ACC112 (cell line): ENCODE measurements at regions not wholly inside any gene's neighbourhood (a gene's known extent, or its start where the extent isn't known, plus 50 kb on each side); places are given as distances from the start of the nearest gene placed in this dataset.

Experiments
- H2AFZ ChIP-seq: fragments of 200-600 bp; sonication (generic); one replicate; pipeline ENCODE4 v1.6.0; 2017; ENCODE audit warnings: antibody characterized with exemption, low read length; ENCODE audit not compliant: unreplicated experiment
- H3K27ac ChIP-seq: fragments of 200-600 bp; sonication (generic); 2 replicates; pipeline ENCODE4 v1.5.1; 2014; ENCODE audit warnings: low read depth, mild to moderate bottlenecking, antibody characterized with exemption, low read length, moderate library complexity
- H3K27me3 ChIP-seq: fragments of 200-600 bp; sonication (generic); 2 replicates; pipeline ENCODE4 v1.6.1; 2014; ENCODE audit warnings: mild to moderate bottlenecking, antibody characterized with exemption, low read length, moderate library complexity, mixed read lengths; ENCODE audit not compliant: insufficient read depth
- H3K36me3 ChIP-seq: fragments of 200-600 bp; sonication (generic); 2 replicates; pipeline ENCODE4 v1.6.1; 2016; ENCODE audit warnings: mild to moderate bottlenecking, antibody characterized with exemption, low read length, moderate library complexity, mixed read lengths; ENCODE audit not compliant: insufficient read depth
- H3K4me1 ChIP-seq: fragments of 200-600 bp; sonication (generic); one replicate; pipeline ENCODE4 v1.6.1; 2016; ENCODE audit warnings: low read length, mixed read lengths; ENCODE audit not compliant: insufficient read depth, unreplicated experiment, control insufficient read depth
- H3K4me3 ChIP-seq: fragments of 200-600 bp; sonication (generic); 2 replicates; pipeline ENCODE4 v1.5.1; 2014; ENCODE audit warnings: mild to moderate bottlenecking, low read depth, low read length
- H3K79me2 ChIP-seq: fragments of 200-600 bp; sonication (generic); one replicate; pipeline ENCODE4 v1.6.0; 2016; ENCODE audit warnings: low read length; ENCODE audit not compliant: control insufficient read depth, unreplicated experiment, insufficient read depth

DNA sequence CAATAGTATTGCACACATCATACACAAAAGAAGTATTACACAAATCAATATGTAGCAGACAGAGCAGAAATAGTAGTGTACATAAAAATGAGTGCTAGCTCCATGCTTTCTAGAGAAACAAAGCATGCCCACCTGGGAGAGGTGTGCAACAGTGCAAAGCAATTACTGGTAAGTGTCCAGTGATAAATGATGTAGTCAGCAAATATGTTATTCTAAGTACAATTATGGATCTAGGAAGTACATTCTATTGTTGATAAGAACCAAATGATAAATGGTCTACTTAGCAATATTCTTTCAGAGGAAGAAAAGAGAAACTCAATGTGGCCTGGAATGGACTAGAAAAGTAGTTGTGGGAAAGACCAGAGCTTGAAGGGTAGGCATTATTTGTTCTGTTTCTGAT, 188.6 kb downstream of the HINT1 start:
- Histone ChIP-seq H3K79me2 (no peaks in the 10 kb centered on the region), H3K27ac (no peak overlapping the region), H3K4me1 (no peaks in the 10 kb centered on the region), H3K36me3 (no peaks in the 10 kb centered on the region), H3K4me3 (no peak overlapping the region), H2AFZ (no peak overlapping the region), H3K27me3 (0 out of 2 replicates have a peak, but pooled peaks cover 3% of the 10 kb centered on the region)

DNA sequence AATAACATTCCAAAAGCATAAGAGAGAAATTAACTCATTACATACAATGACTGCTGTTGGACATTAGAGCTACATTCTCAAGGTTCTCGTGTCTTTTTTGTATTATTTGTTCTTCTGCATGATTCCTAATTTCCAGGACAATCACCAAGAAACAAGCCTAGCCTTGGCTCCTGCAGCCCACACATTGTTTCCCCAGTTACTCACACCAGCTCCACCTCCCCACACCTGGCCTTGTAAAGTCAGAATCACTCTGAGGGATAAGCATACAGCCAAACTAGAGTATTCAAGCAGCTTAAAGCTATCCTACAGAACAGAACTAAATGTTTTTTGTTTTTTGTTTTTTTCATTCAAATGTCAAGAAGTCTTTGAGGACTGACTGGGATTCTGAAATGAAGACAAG, 189.2 kb downstream of the HINT1 start:
- Histone ChIP-seq H3K27me3 (0 out of 2 replicates have a peak, but pooled peaks cover 3% of the 10 kb centered on the region), H3K4me3 (no peak overlapping the region), H3K36me3 (no peaks in the 10 kb centered on the region), H2AFZ (no peak overlapping the region), H3K27ac (no peak overlapping the region), H3K79me2 (no peaks in the 10 kb centered on the region), H3K4me1 (no peaks in the 10 kb centered on the region)

DNA sequence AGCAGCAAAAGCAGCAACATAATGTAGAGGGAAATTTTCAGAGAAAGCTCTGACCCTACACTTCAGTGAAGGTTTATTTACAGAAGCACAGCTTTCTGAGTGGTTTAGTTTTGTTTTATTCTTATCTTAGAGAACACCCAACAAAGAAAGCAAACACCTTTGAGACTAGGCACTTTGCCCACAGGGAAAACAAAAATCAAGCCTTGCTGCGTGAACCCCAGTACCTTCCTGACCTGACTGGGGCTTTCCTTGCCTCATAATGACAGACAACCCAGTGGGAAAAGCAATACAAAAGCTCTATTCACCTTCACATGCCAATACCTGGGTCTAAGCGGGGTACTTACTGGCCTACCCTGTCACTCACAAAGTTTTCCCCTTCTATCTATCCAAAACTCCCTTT, 189.8 kb downstream of the HINT1 start:
- Histone ChIP-seq H2AFZ (no peak overlapping the region), H3K27ac (no peak overlapping the region), H3K4me1 (no peaks in the 10 kb centered on the region), H3K4me3 (no peak overlapping the region), H3K36me3 (no peaks in the 10 kb centered on the region), H3K79me2 (no peaks in the 10 kb centered on the region), H3K27me3 (0 out of 2 replicates have a peak, but pooled peaks cover 3% of the 10 kb centered on the region)

DNA sequence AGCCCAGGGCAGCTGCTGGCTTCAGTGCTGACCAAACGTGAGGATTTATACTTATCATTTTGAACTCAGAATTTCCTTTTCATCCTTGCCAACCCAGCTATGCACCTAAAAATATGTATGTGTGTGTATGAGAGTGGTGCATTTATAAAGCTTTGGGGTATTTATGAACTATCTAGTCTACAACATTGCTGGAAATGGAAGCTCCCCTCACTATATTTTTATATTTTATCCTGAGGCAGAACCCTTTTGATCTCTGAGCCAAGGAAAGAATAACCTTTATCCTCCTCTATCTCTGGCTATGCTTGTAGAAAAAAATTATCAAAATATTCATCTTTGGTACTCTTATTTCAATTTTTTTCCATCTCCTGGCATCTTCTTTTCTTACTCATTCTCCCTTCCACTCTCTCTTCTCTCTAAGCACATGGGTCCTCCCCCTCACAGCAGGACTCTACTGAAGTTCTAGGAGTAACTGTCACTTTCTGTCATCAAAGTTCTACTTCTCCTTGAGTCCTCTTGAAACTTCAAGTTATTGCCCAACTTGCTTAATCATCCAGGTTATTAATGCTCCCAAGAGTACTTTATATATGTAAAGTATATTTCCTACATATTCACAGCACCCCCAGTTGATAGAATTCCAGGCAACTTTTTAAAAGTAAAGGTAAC, 190.9 kb downstream of the HINT1 start:
- Histone ChIP-seq H3K4me3 (no peak overlapping the region), H3K79me2 (no peaks in the 10 kb centered on the region), H3K36me3 (no peaks in the 10 kb centered on the region), H2AFZ (no peak overlapping the region), H3K27me3 (0 out of 2 replicates have a peak, but pooled peaks cover 3% of the 10 kb centered on the region), H3K27ac (no peak overlapping the region), H3K4me1 (no peaks in the 10 kb centered on the region)

DNA sequence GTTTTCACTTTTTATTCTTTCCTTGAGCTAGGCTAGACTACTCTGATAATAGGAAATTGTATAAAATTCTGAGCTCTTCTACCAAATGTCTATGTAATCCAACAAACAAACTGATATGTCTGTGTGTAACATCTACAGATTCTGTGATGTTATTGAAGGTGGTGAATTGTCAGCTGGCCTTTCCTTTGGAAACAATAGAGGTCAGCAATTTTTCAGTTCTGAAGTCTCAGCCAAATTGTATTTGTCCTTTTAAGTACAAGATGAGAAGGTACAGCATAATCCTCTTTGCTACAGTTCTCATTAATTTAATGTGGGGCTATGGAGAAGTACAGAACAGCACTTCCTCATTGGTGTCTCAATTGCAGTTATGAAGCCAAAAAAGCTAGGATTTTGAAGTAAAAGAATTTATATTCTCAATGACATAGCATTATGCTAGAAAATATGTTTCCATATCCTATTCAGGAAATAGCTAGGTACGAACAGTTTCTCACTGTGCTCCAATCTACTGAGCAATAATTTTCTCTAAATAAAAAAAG, 198.0 kb downstream of the HINT1 start:
- no peaks in the 10 kb centered on the region for H3K79me2 ChIP-seq
- no peaks in the 10 kb centered on the region for H3K4me1 ChIP-seq
- no peak overlapping the region for H3K27ac ChIP-seq
- H3K36me3 ChIP-seq, result no peaks in the 10 kb centered on the region
- no peak overlapping the region for H2AFZ ChIP-seq
- H3K27me3 ChIP-seq, result no peaks in the 10 kb centered on the region
- no peak overlapping the region for H3K4me3 ChIP-seq

DNA sequence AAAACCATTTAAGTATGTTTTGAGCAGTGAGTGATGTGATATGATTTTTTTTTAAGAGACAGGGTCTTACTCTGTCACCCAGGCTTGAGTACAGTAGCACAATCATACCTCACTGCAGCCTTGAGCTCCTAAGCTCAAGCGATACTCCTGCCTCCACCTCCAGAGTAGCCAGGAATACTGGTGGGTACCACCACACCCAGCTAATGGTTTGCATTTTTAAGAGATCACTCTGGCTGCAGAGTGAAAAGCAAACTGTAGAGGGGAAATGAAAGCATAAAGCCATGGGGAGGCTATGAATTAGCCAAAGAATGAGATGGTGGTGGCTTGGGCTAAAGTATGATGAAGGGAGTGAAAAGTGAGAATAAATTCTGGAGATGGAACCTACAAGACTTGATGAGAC, 199.1 kb downstream of the HINT1 start:
- no peak overlapping the region for H2AFZ ChIP-seq
- H3K4me1 ChIP-seq, result no peaks in the 10 kb centered on the region

DNA sequence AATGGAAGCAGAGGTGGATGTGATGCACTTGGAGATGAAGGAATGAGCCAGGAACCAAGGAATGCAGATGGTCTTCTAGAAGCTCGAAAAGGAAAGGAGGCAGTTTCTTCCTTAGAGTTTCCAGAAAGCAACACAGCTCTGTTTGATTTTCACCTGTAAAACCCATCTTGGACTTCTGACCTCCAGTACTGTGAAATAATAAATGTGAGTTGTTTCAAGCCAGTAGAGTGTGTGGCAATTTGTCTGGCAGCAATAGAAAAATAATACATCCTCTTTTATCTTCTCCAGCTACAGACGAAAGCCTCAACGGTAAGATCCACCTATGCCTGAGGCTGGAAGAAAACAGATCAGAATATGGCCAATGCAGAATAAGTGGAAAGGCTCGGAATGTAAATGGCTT, 199.7 kb downstream of the HINT1 start:
- Histone ChIP-seq H3K79me2 (no peaks in the 10 kb centered on the region), H3K4me3 (no peak overlapping the region), H2AFZ (no peak overlapping the region), H3K4me1 (no peaks in the 10 kb centered on the region), H3K27me3 (no peaks in the 10 kb centered on the region), H3K27ac (no peak overlapping the region), H3K36me3 (no peaks in the 10 kb centered on the region)

More for the DNA sequence above, 199.1 kb downstream of the HINT1 start:
- Histone ChIP-seq H3K27ac (no peak overlapping the region), H3K27me3 (no peaks in the 10 kb centered on the region), H3K79me2 (no peaks in the 10 kb centered on the region), H3K4me3 (no peak overlapping the region), H3K36me3 (no peaks in the 10 kb centered on the region)

DNA sequence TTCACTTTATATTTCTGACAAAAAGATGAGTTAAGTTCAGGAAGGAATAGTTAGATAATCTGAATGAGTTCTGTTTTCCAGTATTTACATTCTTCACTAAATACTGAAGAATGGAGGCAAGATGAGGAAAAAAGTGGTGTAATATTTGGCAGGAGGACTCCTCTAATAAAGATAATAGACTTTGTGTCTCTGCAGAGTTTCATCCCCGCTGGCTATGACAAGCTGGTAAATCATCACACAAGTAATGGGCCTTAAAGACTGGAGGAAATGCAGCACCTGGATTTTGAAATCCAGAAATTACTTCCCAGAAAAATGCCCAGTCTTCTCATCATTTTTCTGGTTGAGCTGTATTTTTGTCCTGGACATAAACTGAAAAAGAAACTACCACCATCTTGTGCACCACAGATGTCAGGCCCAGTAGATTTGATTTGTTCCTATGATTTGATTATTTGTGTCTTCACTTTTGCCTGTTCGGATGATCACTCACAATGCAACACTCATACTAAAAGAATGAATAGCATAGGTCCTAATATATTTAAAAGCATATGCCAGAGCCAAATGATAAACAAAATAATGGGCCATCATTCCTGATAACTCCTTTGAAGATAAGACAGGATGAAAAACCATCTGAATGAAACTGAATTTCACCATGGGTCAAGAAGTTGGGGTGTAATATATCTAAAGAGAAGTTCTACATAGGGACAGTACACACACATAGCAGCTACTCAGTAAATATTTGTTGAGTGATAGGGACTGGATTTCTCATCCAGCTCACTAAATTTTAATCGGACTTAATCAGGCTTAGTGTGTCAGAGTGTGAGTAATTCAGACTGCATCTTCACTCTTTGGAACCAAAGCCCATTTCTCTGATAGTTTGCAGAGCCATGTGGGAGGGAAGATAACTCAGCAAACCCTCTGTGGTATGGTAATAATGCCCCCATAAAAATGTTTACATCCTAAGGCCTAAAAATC, 200.5 kb downstream of the HINT1 start:
- Histone ChIP-seq H3K79me2 (no peaks in the 10 kb centered on the region), H3K27ac (no peak overlapping the region), H3K4me3 (no peak overlapping the region)

DNA sequence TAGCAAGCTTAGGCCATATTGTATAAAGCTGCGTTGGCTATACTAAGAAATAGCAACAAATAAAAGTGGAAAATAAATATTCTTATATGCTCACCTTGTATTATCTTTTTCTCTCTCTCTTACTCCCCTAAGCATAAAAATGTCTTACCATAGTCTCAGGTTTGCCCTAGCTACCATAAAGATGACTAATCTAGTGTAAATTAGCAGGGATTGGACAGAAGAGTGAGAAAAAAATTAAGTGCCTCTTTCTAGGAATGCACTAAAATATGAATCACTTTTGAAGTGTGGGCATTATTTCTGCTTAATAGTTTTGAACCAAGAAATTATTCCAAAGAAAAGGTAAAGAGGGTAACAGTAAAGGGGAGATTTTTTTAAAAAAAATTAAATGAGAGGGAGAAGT, 201.3 kb downstream of the HINT1 start:
- no peak overlapping the region for H2AFZ ChIP-seq
- H3K79me2 ChIP-seq, result no peaks in the 10 kb centered on the region
- H3K36me3 ChIP-seq, result no peaks in the 10 kb centered on the region
- no peaks in the 10 kb centered on the region for H3K4me1 ChIP-seq
- H3K27ac ChIP-seq, result no peak overlapping the region
- no peak overlapping the region for H3K4me3 ChIP-seq
- no peaks in the 10 kb centered on the region for H3K27me3 ChIP-seq

More for the DNA sequence above, 200.5 kb downstream of the HINT1 start:
- no peaks in the 10 kb centered on the region for H3K4me1 ChIP-seq
- H2AFZ ChIP-seq, result no peak overlapping the region
- no peaks in the 10 kb centered on the region for H3K27me3 ChIP-seq
- no peaks in the 10 kb centered on the region for H3K36me3 ChIP-seq

DNA sequence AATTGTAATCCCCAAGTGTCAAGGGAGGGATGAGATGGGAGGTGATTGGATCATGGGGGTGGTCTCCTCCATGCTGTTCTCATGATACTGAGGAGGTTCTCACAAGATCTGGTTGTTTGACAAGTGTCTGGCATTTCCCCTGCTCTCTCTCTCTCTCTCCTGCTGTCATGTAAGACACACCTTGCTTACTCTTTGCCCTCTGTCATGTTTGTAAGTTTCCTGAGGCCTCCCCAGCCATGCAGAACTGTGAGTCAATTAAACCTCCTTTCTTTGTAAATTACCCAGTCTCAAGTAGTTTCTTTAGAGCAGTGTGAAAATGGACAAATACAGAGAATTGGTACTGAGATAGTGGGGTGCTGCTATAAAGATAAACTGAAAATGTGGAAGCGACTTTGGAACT, 207.9 kb downstream of the HINT1 start:
- H3K79me2 ChIP-seq, result no peaks in the 10 kb centered on the region
- H3K36me3 ChIP-seq, result no peaks in the 10 kb centered on the region
- H3K4me3 ChIP-seq, result no peak overlapping the region

More for the DNA sequence above, 207.9 kb downstream of the HINT1 start:
- Histone ChIP-seq H2AFZ (no peak overlapping the region), H3K27me3 (no peaks in the 10 kb centered on the region), H3K27ac (no peak overlapping the region), H3K4me1 (no peaks in the 10 kb centered on the region)
